ENCODE measurements at regions not wholly inside any gene's neighbourhood (a gene's known extent, or its start where the extent isn't known, plus 50 kb on each side); places are given as distances from the start of the nearest gene placed in this dataset.

GRCh38 chr5:52498607-52499006, 289.1 kb upstream of the ITGA1 start:
- TF ChIP-seq CTCF (IDR thresholded peaks at IDR 0.05), result no peak
- TF ChIP-seq YY1 (IDR thresholded peaks at IDR 0.05; ENCODE audit: low read depth), result no peak
- no peak for TF ChIP-seq FOSL2 (IDR thresholded peaks at IDR 0.05; ENCODE audit: borderline replicate concordance, low read depth)
- no peak for TF ChIP-seq USF2 (IDR thresholded peaks at IDR 0.05; ENCODE audit: borderline replicate concordance, low read depth, low read length)
- no peak for TF ChIP-seq POLR2AphosphoS5 (IDR thresholded peaks at IDR 0.05; ENCODE audit: low read depth, low read length)
- no peak for TF ChIP-seq TAF1 (IDR thresholded peaks at IDR 0.05; ENCODE audit: borderline replicate concordance, low read depth, low read length)
- TF ChIP-seq EP300 (IDR thresholded peaks at IDR 0.05; ENCODE audit: borderline replicate concordance in 1 of 2, low read depth in 1 of 2, low read length in 1 of 2), result no peak
- no peak for TF ChIP-seq NRF1 (IDR thresholded peaks at IDR 0.05; ENCODE audit: low read depth, low read length)
- no peak for TF ChIP-seq SIN3A (IDR thresholded peaks at IDR 0.05; ENCODE audit: borderline replicate concordance, low read depth, low read length)
